HepG2 (cell line): ENCODE measurements at regions not wholly inside any gene's neighbourhood (a gene's known extent, or its start where the extent isn't known, plus 50 kb on each side); places are given as distances from the start of the nearest gene placed in this dataset.

ENCODE experiments used
- GABPA ChIP-seq, 2 experiments: IDR thresholded peaks; 2 replicates each; pipeline ENCODE4 v1.6.1; 2011 to 2016; ENCODE audit warnings: low read depth in 2 of 2, low read length in 1 of 2, missing biosample characterization in 1 of 2, missing genetic modification characterization in 1 of 2
- HCFC1 ChIP-seq: fragments of 150-350 bp; IDR thresholded peaks from 2 replicates; pipeline ENCODE4 v1.6.1; 2014; ENCODE audit warnings: low read depth, low read length
- JDP2 ChIP-seq: sonication (generic); formaldehyde crosslinking; IDR thresholded peaks from 2 replicates; pipeline ENCODE4 v1.8.1; 2022; ENCODE audit warnings: missing genetic modification reagents, borderline replicate concordance
- MAFF ChIP-seq: IDR thresholded peaks from 2 replicates; pipeline ENCODE4 v1.6.1; 2011; ENCODE audit warnings: low read depth, low read length, improper control_type of control experiment
- MIER2 ChIP-seq: IDR thresholded peaks from 2 replicates; pipeline ENCODE4 v1.6.1; 2016; ENCODE audit warnings: missing biosample characterization, missing genetic modification reagents
- MXI1 ChIP-seq: IDR thresholded peaks from 3 replicates; pipeline ENCODE4 v1.6.1; 2012; ENCODE audit warnings: low read depth, low read length, inconsistent platforms, borderline replicate concordance
- PCBP2 ChIP-seq: fragments of 200-400 bp; formaldehyde crosslinking; optimal IDR thresholded peaks from 2 replicates; pipeline ENCODE3; 2018; ENCODE audit warnings: low read length, low read depth; ENCODE audit not compliant: poor library complexity, severe bottlenecking
- SP140L ChIP-seq: sonication (generic); formaldehyde crosslinking; IDR thresholded peaks from 2 replicates; pipeline ENCODE4 v1.4.0; 2020; ENCODE audit warnings: missing genetic modification reagents, borderline replicate concordance
- ZNF30 ChIP-seq: sonication (generic); formaldehyde crosslinking; IDR thresholded peaks from 2 replicates; pipeline ENCODE4 v1.5.0; 2020; ENCODE audit warnings: mild to moderate bottlenecking, missing genetic modification reagents
- ZNF761 ChIP-seq: sonication (generic); formaldehyde crosslinking; conservative IDR thresholded peaks from 2 replicates; pipeline ENCODE4 v1.4.0; 2020; ENCODE audit warnings: mild to moderate bottlenecking, missing genetic modification reagents
- TF ChIP-seq, protein P1 (sequence below): sonication (generic); formaldehyde crosslinking; IDR thresholded peaks from 2 replicates; pipeline ENCODE4 v1.5.1; 2020; ENCODE audit warnings: mild to moderate bottlenecking, missing genetic modification reagents, borderline replicate concordance
- TF ChIP-seq, protein P2 (sequence below): sonication (generic); formaldehyde crosslinking; IDR thresholded peaks from 2 replicates; pipeline ENCODE4 v1.4.0; 2020; ENCODE audit warnings: missing genetic modification reagents, borderline replicate concordance

DNA sequence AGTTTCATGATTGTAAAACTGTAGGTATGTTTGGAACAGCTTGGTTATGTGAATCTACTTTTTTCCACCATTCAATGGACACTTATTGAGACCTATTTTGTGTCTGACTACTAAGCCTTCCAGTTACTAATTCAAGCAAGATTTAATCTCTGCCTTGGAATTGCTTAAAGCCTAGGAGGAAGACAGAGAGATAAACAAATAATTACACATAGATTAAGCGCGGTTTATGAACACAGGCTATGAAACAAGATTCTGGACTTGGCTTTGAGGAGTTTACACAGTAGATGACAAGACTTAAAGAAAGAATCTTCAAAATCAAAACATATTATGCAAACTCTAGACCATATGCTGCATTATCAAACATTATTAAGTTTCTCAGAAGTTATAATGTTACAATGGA, 340.4 kb downstream of the RASEF start:
- TF ChIP-seq ZNF761 (no peak), MAFF (no peak), MXI1 (no peak), JDP2 (CRISPR knock-in tag) (no peak), HCFC1 (no peak), GABPA (IDR thresholded peaks at IDR 0.05; ENCODE audit: low read depth, low read length) (no peak), GABPA (CRISPR knock-in tag; IDR thresholded peaks at IDR 0.05; ENCODE audit: low read depth) (no peak), SP140L (CRISPR knock-in tag) (no peak), MIER2 (CRISPR knock-in tag) (no peak), ZNF30 (CRISPR knock-in tag) (no peak), PCBP2 (no peak)
- TF ChIP-seq, protein P1, sequence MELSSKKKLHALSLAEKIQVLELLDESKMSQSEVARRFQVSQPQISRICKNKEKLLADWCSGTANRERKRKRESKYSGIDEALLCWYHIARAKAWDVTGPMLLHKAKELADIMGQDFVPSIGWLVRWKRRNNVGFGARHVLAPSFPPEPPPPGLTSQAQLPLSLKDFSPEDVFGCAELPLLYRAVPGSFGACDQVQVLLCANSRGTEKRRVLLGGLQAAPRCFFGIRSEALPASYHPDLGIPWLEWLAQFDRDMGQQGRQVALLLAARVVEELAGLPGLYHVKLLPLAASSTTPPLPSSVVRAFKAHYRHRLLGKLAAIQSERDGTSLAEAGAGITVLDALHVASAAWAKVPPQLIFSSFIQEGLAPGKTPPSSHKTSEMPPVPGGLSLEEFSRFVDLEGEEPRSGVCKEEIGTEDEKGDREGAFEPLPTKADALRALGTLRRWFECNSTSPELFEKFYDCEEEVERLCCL (CRISPR knock-in tag) = no peak
- TF ChIP-seq, protein P2, sequence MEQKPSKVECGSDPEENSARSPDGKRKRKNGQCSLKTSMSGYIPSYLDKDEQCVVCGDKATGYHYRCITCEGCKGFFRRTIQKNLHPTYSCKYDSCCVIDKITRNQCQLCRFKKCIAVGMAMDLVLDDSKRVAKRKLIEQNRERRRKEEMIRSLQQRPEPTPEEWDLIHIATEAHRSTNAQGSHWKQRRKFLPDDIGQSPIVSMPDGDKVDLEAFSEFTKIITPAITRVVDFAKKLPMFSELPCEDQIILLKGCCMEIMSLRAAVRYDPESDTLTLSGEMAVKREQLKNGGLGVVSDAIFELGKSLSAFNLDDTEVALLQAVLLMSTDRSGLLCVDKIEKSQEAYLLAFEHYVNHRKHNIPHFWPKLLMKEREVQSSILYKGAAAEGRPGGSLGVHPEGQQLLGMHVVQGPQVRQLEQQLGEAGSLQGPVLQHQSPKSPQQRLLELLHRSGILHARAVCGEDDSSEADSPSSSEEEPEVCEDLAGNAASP = no peak
